ENCODE measurements at regions not wholly inside any gene's neighbourhood (a gene's known extent, or its start where the extent isn't known, plus 50 kb on each side); places are given as distances from the start of the nearest gene placed in this dataset.

GRCh38 chr2:200051611-200051945 lies 96.2 kb downstream of the MAIP1 start:
- FAIRE-seq, result no peak
- no peak for DNase-seq (ENCODE audit: extremely low spot score, insufficient read length, low read depth)

GRCh38 chr2:200052627-200053026 lies 97.2 kb downstream of the MAIP1 start:
- no peak for FAIRE-seq
- DNase-seq (ENCODE audit: extremely low spot score, insufficient read length, low read depth), result no peak

- DNase-seq (ENCODE audit: extremely low spot score, insufficient read length, low read depth) (no peak), FAIRE-seq (no peak)
Measured at GRCh38 chr2:200054681-200055468, 99.5 kb downstream of the MAIP1 start.

GRCh38 chr2:200056105-200056504 lies 100.7 kb downstream of the MAIP1 start:
- FAIRE-seq (no peak), DNase-seq (ENCODE audit: extremely low spot score, insufficient read length, low read depth) (no peak)

- FAIRE-seq, result no peak
- DNase-seq (ENCODE audit: extremely low spot score, insufficient read length, low read depth), result no peak
Measured at GRCh38 chr2:200063155-200063554, 107.8 kb downstream of the MAIP1 start.

GRCh38 chr2:200064879-200065278 lies 109.5 kb downstream of the MAIP1 start:
- DNase-seq (ENCODE audit: extremely low spot score, insufficient read length, low read depth), result no peak
- FAIRE-seq, result no peak

- DNase-seq (ENCODE audit: extremely low spot score, insufficient read length, low read depth) (no peak), FAIRE-seq (no peak)
Measured at GRCh38 chr2:200065477-200065876, 110.1 kb downstream of the MAIP1 start.

- FAIRE-seq (no peak), DNase-seq (ENCODE audit: extremely low spot score, insufficient read length, low read depth) (no peak)
Measured at GRCh38 chr2:200066417-200066816, 111.0 kb downstream of the MAIP1 start.

- DNase-seq (ENCODE audit: extremely low spot score, insufficient read length, low read depth), result no peak
- no peak for FAIRE-seq
Measured at GRCh38 chr2:200068642-200069041, 113.3 kb downstream of the MAIP1 start.

- DNase-seq (ENCODE audit: extremely low spot score, insufficient read length, low read depth) (no peak), FAIRE-seq (no peak)
Measured at GRCh38 chr2:200077210-200077650, 121.8 kb downstream of the MAIP1 start.

GRCh38 chr2:200077838-200078237 lies 122.5 kb downstream of the MAIP1 start:
- no peak for DNase-seq (ENCODE audit: extremely low spot score, insufficient read length, low read depth)
- FAIRE-seq, result no peak

- DNase-seq (ENCODE audit: extremely low spot score, insufficient read length, low read depth) (no peak), FAIRE-seq (no peak)
Measured at GRCh38 chr2:200079356-200079755, 124.0 kb downstream of the MAIP1 start.

- FAIRE-seq, result no peak
- DNase-seq (ENCODE audit: extremely low spot score, insufficient read length, low read depth), result no peak
Measured at GRCh38 chr2:200081236-200081635, 125.9 kb downstream of the MAIP1 start.

GRCh38 chr2:200081811-200082210 lies 126.4 kb downstream of the MAIP1 start:
- FAIRE-seq, result no peak
- DNase-seq (ENCODE audit: extremely low spot score, insufficient read length, low read depth), result no peak

GRCh38 chr2:200084036-200084435 lies 128.7 kb downstream of the MAIP1 start:
- no peak for DNase-seq (ENCODE audit: extremely low spot score, insufficient read length, low read depth)
- no peak for FAIRE-seq

GRCh38 chr2:200086911-200087310 lies 131.5 kb downstream of the MAIP1 start:
- no peak for FAIRE-seq
- no peak for DNase-seq (ENCODE audit: extremely low spot score, insufficient read length, low read depth)

GRCh38 chr2:200087451-200087850 lies 132.1 kb downstream of the MAIP1 start:
- FAIRE-seq, result no peak

GRCh38 chr2:200089040-200089755 lies 133.8 kb downstream of the MAIP1 start:
- FAIRE-seq, result no peak
- no peak for DNase-seq (ENCODE audit: extremely low spot score, insufficient read length, low read depth)

More at GRCh38 chr2:200087451-200087850, 132.1 kb downstream of the MAIP1 start:
- DNase-seq (ENCODE audit: extremely low spot score, insufficient read length, low read depth), result no peak

- no peak for FAIRE-seq
- DNase-seq (ENCODE audit: extremely low spot score, insufficient read length, low read depth), result no peak
Measured at GRCh38 chr2:200089756-200090109, 134.4 kb downstream of the MAIP1 start.

- no peak for DNase-seq (ENCODE audit: extremely low spot score, insufficient read length, low read depth)
- no peak for FAIRE-seq
Measured at GRCh38 chr2:200090683-200091082, 135.3 kb downstream of the MAIP1 start.

GRCh38 chr2:200091126-200091525 lies 135.7 kb downstream of the MAIP1 start:
- DNase-seq (ENCODE audit: extremely low spot score, insufficient read length, low read depth) (no peak), FAIRE-seq (no peak)

- FAIRE-seq (no peak), DNase-seq (ENCODE audit: extremely low spot score, insufficient read length, low read depth) (no peak)
Measured at GRCh38 chr2:200092235-200092634, 136.9 kb downstream of the MAIP1 start.
